GM13977 (cell line): ENCODE measurements at regions not wholly inside any gene's neighbourhood (a gene's known extent, or its start where the extent isn't known, plus 50 kb on each side); places are given as distances from the start of the nearest gene placed in this dataset.
"Not testable (repeated sequence)": the region's sequence is repeated elsewhere in the genome, so short reads cannot be mapped to it uniquely, and the experiment has no call there.

ENCODE experiments used
- DNase-seq: peaks from one replicate; pipeline ENCODE4 v3.0.0; 2012; ENCODE audit warnings: low spot score
- in situ Hi-C: fragments of 300-500 bp; cut with MboI; formaldehyde crosslinking; loops from one replicate; pipeline ENCODE4 v1.12.0; 2022; ENCODE audit warnings: low sequenced_read_pairs, low pct_unique_long_range_greater_than_20kb, mixed read lengths, inconsistent platforms; ENCODE audit not compliant: unreplicated experiment
- TF ChIP-seq, protein P1 (sequence below): IDR thresholded peaks from 2 replicates; pipeline ENCODE4 v1.5.1; 2012; ENCODE audit warnings: mild to moderate bottlenecking, control low read depth; ENCODE audit not compliant: insufficient read depth; ENCODE audit errors: extremely low read depth, missing control alignments

DNA sequence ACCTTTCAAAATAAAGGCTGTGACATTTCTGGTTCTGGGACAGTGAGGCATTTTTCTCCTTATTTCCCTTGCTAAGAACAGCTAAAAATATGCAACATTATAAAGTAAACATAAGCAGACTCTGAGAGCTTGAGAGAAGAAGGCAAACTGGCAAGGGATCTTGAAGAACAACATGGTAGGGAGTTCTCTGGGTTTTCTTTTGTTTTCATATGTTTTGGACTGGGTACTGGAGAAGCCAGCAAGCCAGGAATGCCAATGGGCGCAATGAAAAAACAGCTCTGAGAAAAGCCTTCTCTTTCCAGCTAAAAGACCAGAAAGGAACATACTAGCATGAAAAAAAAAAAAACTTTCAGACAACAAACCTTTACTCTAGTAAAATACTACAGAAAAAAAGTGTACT is 351.4 kb upstream of the HS6ST1 start:
- TF ChIP-seq, protein P1, sequence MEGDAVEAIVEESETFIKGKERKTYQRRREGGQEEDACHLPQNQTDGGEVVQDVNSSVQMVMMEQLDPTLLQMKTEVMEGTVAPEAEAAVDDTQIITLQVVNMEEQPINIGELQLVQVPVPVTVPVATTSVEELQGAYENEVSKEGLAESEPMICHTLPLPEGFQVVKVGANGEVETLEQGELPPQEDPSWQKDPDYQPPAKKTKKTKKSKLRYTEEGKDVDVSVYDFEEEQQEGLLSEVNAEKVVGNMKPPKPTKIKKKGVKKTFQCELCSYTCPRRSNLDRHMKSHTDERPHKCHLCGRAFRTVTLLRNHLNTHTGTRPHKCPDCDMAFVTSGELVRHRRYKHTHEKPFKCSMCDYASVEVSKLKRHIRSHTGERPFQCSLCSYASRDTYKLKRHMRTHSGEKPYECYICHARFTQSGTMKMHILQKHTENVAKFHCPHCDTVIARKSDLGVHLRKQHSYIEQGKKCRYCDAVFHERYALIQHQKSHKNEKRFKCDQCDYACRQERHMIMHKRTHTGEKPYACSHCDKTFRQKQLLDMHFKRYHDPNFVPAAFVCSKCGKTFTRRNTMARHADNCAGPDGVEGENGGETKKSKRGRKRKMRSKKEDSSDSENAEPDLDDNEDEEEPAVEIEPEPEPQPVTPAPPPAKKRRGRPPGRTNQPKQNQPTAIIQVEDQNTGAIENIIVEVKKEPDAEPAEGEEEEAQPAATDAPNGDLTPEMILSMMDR = no peak
- DNase-seq = no peak
- in situ Hi-C loops = no loop called here

DNA sequence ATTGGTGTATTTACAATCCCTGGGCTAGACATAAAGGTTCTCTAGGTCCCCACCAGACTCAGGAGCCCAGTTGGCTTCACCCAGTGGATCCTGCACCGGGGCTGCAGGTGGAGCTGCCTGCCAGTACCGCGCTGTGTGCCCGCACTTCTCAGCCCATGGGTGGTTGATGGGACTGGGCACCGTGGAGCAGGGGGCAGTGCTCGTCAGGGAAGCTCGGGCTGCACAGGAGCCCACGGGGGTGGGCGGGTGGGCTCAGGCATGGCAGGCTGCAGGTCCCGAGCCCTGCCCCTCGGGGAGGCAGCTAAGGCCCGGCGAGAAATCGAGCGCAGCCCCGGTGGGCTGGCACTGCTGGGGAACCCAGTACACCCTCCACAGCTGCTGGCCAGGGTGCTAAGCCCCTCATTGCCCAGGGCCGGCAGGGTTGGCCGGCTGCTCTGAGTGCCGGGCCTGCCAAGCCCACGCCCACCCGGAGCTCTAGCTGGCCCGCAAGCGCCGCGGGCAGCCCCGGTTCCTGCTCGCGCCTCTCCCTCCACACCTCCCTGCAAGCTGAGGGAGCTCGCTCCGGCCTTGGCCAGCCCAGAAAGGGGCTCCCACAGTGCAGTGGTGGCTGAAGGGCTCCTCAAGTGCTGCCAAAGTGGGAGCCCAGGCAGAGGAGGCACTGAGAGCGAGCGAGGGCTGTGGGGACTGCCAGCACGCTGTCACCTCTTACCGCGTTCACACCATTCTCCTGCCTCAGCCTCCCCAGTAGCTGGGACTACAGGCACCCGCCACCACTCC is 353.5 kb upstream of the HS6ST1 start:
- DNase-seq, in situ Hi-C loops: not testable (repeated sequence)

DNA sequence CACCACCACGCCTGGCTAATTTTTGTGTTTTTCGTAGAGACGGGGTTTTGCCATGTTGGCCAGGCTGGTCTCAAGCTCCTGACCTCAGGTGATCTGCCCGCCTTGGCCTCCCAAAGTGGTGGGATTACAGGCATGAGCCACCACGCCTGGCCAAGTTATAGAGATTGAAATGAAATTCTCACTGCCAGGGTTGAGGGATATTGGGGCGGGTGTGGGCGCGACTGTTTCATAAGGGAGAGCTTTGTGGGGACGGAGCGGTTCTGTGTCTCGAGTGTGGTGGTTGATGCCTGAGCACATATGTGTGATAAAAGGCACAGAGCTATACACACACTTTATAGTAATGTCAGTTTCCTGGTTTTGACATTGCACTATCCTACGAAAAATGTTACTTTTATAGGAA is 361.0 kb upstream of the HS6ST1 start:
- DNase-seq, in situ Hi-C loops: not testable (repeated sequence)

DNA sequence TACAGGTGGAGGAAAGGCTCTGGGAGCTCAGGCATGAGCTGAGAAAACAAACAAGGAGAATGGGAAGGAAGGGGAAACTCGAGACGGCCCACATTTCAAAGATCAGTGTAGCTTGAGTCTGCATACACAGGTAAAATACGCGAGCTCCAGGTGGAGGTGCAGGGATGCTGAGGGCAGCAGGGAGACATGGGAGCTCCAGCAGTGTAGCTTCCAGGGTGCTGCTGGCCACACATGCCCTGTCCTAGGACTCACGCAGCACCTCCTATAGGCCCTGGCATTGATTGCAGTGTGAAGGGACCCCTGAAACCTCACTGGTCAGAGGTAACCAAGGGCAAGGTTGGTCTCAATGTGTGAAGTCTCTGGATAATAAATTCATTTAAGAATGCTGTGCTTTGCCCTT is 362.8 kb upstream of the HS6ST1 start:
- no peak for DNase-seq
- TF ChIP-seq, protein P1 = no peak
- in situ Hi-C loops = no loop called here

DNA sequence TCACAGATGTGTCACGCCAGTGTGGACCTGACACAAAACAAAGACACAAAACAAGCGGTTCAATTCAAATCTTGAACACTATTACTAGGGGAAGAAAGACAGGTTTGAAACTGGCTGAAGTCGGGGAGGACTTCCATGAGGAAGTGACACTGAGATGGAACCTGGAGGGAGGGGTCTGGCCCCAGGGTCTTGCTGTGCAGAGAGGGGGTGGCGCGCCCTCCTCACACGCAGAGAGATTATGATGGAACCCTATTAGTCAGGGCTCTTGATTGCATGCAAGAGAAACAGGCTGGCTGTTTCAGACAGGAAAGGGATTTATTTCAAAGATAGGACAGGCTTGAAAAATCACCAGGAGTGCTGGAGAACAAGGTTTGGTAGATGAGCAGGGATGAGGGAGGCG is 363.6 kb upstream of the HS6ST1 start:
- in situ Hi-C loops = no loop called here
- TF ChIP-seq, protein P1 = no peak

DNA sequence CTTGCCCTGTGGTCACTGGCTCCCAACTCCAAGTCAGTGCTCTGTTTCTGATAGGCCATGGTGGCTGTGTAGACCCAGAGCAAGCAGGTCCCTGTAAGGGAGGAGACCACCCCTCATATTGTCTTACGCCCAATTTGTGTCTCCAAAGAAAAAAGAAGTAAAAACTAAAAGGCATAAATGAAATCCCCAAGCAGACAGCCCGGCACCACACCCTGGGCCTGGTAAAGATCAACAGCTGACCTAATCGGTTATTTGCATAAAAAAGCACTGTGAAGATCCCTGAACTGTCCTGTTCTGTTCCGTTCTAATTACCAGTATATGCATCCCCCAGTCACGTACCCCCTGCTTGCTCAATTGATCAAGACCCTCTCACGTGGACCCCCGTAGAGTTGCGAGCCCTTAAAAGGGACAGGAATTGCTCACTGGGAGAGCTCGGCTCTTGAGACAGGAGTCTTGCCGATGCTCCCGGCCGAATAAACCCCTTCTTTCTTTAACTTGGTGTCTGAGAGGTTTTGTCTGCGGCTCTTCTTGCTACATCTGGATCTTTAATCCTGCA is 364.1 kb upstream of the HS6ST1 start:
- DNase-seq = no peak
- TF ChIP-seq, protein P1 = no peak
- in situ Hi-C loops = no loop called here

More for the DNA sequence above, 363.6 kb upstream of the HS6ST1 start:
- no peak for DNase-seq

DNA sequence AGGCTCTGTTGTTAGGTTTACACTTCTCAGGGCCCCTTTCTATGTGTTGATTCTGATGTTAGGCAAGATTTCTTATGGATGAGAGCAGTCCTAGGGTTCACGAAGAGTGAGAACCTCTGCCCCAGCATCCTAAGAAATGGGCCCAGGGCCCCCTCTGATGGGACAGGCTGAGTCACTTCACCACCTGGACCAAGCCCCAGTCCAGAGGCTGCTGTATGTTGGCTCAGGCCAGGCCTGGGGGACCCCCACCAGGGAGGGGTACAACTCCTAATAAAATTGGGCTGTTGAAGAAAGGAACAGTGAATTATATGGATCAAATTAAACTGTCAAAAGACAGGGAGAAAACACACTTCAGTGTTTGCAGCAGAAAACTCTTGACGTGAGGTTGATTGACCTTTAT is 365.9 kb upstream of the HS6ST1 start:
- in situ Hi-C loops = no loop called here
- TF ChIP-seq, protein P1 = no peak

More for the DNA sequence above, 365.9 kb upstream of the HS6ST1 start:
- no peak for DNase-seq
